GM18873 (cell line): ENCODE measurements at regions not wholly inside any gene's neighbourhood (a gene's known extent, or its start where the extent isn't known, plus 50 kb on each side); places are given as distances from the start of the nearest gene placed in this dataset.

Experiments used
- ATAC-seq: cut with Tn5 transposase; IDR thresholded peaks from one replicate; pipeline ENCODE4 v1.9.1; 2021; ENCODE audit warnings: mild to moderate bottlenecking, moderate library complexity, moderate number of reproducible peaks; ENCODE audit not compliant: unreplicated experiment, low FRiP score

DNA sequence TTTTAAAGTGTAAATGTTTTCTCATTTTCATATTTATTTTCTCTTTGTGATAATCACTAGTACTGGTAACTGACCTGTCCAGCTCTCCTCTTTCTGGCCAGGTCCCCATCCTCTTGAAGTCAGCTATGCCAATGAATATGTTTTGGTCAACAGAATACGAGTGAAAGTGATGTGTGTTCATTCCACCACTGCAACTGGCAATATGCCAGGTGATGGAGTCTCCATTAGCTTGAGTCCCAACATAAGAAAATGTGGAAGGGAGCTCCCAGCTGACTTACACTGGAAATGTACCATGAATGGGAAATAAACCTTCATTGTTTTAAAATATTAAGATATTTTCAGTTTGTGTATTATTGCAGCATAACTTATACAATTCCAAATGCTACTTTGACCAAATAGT, 75.8 kb downstream of the CCDC34 start:
- no peak for ATAC-seq

- no peak for ATAC-seq
Measured at GRCh38 chr11:27285761-27286160, 77.3 kb downstream of the CCDC34 start.

DNA sequence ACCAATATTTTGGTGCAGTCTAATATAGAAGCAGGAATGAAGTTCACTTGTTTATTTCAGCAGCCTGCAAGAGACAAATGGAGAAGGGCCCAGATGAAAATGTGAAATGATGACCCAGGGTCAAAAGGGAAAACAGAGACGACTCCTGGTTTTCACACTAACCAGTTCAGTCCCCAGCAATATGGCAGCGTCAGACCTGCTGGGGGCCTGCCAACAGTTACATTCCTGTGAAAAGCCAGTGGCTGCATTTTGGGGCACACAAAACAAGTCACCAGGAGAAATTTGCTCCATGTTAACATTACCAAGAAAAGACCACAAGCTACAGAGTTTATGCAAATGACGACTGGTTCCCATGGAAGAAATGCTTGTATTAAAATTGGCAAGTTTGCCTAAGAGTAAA, 80.2 kb downstream of the CCDC34 start:
- no peak for ATAC-seq

GRCh38 chr11:27281740-27282590, 81.0 kb downstream of the CCDC34 start:
- no peak for ATAC-seq

GRCh38 chr11:27281276-27281675, 81.7 kb downstream of the CCDC34 start:
- ATAC-seq: no peak

- ATAC-seq: no peak
Measured at GRCh38 chr11:27280140-27280539, 82.9 kb downstream of the CCDC34 start.

DNA sequence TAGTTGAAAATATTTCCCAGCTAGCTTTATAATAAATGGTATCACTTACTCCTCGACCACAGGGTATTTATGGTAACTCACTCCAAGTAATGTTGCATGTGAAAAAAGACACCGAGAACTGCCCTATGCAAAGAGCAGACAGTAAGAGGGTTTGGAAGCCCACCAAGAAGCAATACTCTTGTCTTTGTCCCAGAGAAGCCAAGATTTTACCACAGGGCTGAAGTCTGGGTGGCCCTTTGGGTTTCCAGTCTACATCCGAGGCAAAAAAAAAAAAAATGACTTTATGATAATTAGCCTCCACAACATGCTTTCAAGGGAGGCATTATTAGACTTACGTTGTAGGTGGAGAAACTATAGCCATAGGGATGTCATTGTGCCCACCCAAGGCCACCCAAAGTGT, 83.6 kb downstream of the CCDC34 start:
- ATAC-seq: no peak

DNA sequence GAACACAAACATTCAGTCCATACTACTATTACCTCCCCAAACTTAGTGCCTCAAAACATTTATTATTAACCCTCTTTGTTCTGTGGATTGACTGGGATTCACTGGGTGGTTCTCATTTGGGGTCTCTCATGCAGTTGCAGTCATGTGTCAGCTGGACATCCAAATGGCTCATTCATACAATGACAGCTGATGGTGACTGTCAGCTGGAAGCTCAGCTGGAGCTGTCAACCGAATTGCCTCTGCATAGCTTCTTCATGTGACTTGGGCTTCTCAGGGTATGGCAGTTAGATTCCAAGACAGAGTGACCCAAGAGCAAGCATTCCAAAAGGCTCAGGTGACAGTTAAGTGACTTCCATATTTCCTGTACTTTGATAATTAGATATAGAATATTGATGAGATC, 85.2 kb downstream of the CCDC34 start:
- ATAC-seq: no peak

GRCh38 chr11:27276141-27276540, 86.9 kb downstream of the CCDC34 start:
- no peak for ATAC-seq

- no peak for ATAC-seq
Measured at GRCh38 chr11:27274854-27275395, 88.1 kb downstream of the CCDC34 start.

GRCh38 chr11:27266125-27266524, 96.9 kb downstream of the CCDC34 start:
- no peak for ATAC-seq

GRCh38 chr11:27263986-27264385, 99.0 kb downstream of the CCDC34 start:
- ATAC-seq: no peak

DNA sequence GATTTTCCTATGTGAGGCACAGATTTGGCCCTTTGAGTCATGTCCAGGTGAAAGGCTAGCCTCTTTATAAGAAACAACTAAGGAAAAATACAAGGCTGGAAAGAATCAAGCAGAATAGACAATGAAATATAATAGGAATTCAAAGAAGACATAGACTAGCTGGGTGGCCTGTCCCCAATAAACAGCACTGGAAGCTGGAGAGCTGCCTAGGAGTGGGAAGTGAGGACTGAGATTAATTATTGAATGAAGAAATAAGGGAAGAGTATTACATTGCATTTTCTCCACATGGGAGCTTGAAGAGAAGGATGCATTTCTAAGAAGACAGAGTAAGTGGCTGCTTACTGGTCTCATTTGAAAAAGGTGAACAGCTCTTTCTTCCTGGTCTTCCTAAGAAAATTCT, 100.0 kb downstream of the CCDC34 start:
- no peak for ATAC-seq

GRCh38 chr11:27255447-27255828, 107.6 kb downstream of the CCDC34 start:
- no peak for ATAC-seq

GRCh38 chr11:27254744-27255446, 108.1 kb downstream of the CCDC34 start:
- no peak for ATAC-seq

DNA sequence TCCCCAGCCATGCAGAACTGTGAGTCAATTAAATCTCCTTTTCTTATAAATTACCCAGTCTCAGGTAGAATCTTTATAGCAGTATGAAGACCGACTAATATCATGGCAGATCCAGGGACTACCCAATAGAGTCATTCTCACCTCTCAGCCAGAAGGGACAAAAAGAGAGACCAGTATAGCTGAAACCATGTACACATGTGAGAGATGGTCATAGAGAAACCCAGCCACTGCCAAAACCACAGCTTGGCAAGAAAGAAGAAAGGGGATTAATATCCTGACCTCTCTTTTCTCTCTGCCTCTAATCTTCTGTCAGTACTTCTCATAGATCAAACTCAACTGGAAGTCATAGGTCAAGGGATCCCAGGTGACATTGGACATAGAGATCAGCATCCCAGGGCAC, 109.8 kb downstream of the CCDC34 start:
- no peak for ATAC-seq

GRCh38 chr11:27250867-27251665, 111.9 kb downstream of the CCDC34 start:
- no peak for ATAC-seq

DNA sequence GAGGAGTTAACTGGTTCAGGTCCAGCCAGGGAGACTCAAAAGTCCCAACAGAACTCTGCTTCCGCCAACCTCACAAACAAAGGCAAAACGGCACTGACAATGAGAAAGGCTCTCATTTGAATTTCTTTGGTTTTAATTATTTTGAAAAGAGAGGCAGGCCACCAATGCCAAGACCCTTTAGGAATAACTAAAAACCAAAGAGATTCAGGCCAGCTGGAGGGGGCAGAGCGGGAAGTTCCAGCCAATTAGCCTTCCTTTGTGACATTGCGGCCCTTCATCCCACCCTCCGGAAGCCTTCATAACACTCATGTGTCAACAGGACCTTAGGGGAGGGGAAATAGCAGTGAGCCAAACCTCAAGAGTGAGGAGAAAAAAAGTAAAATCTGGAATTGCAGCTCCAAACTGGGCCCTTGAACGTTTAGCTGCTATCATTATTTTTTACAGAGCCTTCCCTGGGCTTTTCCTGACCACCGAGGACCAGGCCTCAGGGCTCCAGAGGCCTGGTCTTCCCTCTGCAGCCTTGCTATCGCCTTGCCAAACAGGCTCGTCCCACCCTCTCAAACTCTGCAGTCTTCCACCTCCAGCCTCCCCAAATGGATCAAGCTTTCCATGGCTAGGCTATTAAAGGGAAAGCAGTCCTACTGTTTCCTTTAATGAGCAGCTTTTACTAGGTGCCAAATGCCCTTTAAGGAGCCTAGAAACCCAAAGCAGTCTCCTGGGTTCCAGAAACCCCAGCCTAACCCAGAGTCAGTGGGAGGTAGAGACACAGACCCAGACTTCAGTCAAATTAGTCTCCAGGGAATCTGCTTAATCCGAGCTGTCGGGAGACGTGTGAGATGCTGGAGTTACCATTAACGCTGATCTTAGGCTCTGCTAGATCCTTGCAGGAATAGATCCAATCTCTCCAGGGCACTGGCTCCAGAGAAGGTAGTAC, 114.2 kb downstream of the CCDC34 start:
- ATAC-seq: no peak

- no peak for ATAC-seq
Measured at GRCh38 chr11:27247660-27248059, 115.4 kb downstream of the CCDC34 start.

DNA sequence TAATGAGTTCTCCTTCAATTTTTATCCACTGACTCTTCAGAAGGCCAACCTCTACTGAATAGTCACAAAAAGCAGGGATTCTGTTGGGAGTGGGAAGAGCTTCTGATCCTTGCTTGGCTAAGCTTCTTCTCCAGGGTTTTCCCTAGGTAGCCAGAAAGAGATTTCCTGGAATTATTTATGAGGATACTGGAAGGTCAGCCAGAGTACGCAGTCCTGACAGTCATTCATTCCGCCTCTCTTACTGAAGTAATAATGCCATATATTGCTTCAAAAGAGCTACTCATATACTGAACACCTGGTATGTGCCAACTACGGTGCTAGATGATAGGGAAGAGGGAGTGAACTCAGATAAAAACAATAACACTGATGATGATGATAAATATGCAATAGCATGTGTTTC, 116.1 kb downstream of the CCDC34 start:
- ATAC-seq: no peak
